Endothelial cell of umbilical vein (primary cell): ENCODE measurements at regions not wholly inside any gene's neighbourhood (a gene's known extent, or its start where the extent isn't known, plus 50 kb on each side); places are given as distances from the start of the nearest gene placed in this dataset.

Experiments
- BruUV-seq: library from RNA; stranded (reverse); fragments of 400-500 nt; replicated peaks from 2 replicates; lab custom pipeline; 2021; lab: Mats Ljungman, UMichigan
- CTCF ChIA-PET: fragments of 300-600, 350-600 bp; sonication (Branson Sonifier 250); formaldehyde crosslinking; loops from one replicate; lab custom pipeline; 2021; ENCODE audit warnings: antibody characterized with exemption, inconsistent platforms; lab: Charles Lee
- POLR2A ChIA-PET: fragments of 300-600, 350-600 bp; sonication (Branson Sonifier 250); formaldehyde crosslinking; loops from one replicate; lab custom pipeline; 2021; ENCODE audit warnings: antibody characterized with exemption, inconsistent platforms; lab: Charles Lee
- DNase-seq: peaks from one replicate; pipeline ENCODE4 v3.0.0-alpha.2; 2011; ENCODE audit warnings: low read depth, low spot score
- FAIRE-seq: peaks from 2 replicates; lab custom pipeline; 2011; peaks lifted over from hg19 to GRCh38; lab: Jason Lieb, UNC
- H2AFZ ChIP-seq: 2 replicates; pipeline ENCODE4 v1.6.0; 2012; ENCODE audit warnings: low read depth, low read length, control low read depth, inconsistent platforms
- H3K27ac ChIP-seq: 2 replicates; pipeline ENCODE4 v1.5.1; 2011; ENCODE audit warnings: low read depth, mild to moderate bottlenecking, control low read depth, low read length, moderate library complexity; ENCODE audit not compliant: insufficient read depth
- H3K27me3 ChIP-seq, 2 experiments: 2 replicates each; pipeline versions ENCODE4 v1.6.0 to v1.6.1; 2011; ENCODE audit warnings: low read length in 2 of 2, mixed read lengths in 1 of 2; ENCODE audit not compliant: control insufficient read depth in 2 of 2, insufficient read depth in 2 of 2
- H3K36me3 ChIP-seq, 2 experiments: 2 replicates in 1 of 2; 3 replicates in 1 of 2; pipeline ENCODE4 v1.5.1; 2011; ENCODE audit warnings: low read length in 2 of 2, mild to moderate bottlenecking in 1 of 2, moderate library complexity in 1 of 2; ENCODE audit not compliant: control insufficient read depth in 2 of 2, insufficient read depth in 2 of 2; ENCODE audit errors: extremely low read depth in 1 of 2
- H3K4me1 ChIP-seq: 3 replicates; pipeline ENCODE4 v1.5.1; 2011; ENCODE audit warnings: mild to moderate bottlenecking, low read length; ENCODE audit not compliant: control insufficient read depth, insufficient read depth; ENCODE audit errors: extremely low read depth
- H3K4me2 ChIP-seq: 2 replicates; pipeline ENCODE4 v1.6.1; 2011; ENCODE audit warnings: low read length, control low read depth, mixed read lengths; ENCODE audit not compliant: insufficient read depth
- H3K4me3 ChIP-seq, 3 experiments: fragments of 200-600 bp in 1 of 3; sonication (generic), shearing (Covaris generic) in 1 of 3; replicated peaks in 1 of 3; 2 replicates each; pipeline ENCODE4 v1.5.1; 2011 to 2016; ENCODE audit warnings: control low read depth in 3 of 3, low read length in 3 of 3, mild to moderate bottlenecking in 2 of 3, inconsistent platforms in 1 of 3, low read depth in 1 of 3, moderate library complexity in 1 of 3; ENCODE audit not compliant: insufficient read depth in 1 of 3
- H3K79me2 ChIP-seq: 2 replicates; pipeline ENCODE4 v1.6.0; 2012; ENCODE audit warnings: low read length, inconsistent platforms; ENCODE audit not compliant: control insufficient read depth, insufficient read depth
- H3K9ac ChIP-seq: replicated peaks from 2 replicates; pipeline ENCODE3; 2011; ENCODE audit warnings: low read length, control low read depth; ENCODE audit not compliant: insufficient read depth; ENCODE audit errors: extremely low read depth
- H3K9me1 ChIP-seq: replicated peaks from 3 replicates; pipeline ENCODE4 v1.6.0; 2011; ENCODE audit warnings: mild to moderate bottlenecking, low read length; ENCODE audit not compliant: control insufficient read depth, insufficient read depth; ENCODE audit errors: extremely low read depth
- H3K9me3 ChIP-seq: replicated peaks from 2 replicates; pipeline ENCODE4 v1.5.1; 2012; ENCODE audit warnings: low read length, inconsistent platforms; ENCODE audit not compliant: control insufficient read depth, insufficient read depth
- H4K20me1 ChIP-seq: replicated peaks from 2 replicates; pipeline ENCODE3; 2011; ENCODE audit warnings: mild to moderate bottlenecking, low read length; ENCODE audit not compliant: control insufficient read depth, insufficient read depth; ENCODE audit errors: extremely low read depth
- EZH2 ChIP-seq: IDR thresholded peaks from 2 replicates; pipeline ENCODE4 v1.6.1; 2012; ENCODE audit warnings: borderline replicate concordance, low read depth, mild to moderate bottlenecking, moderate library complexity, low read length, inconsistent platforms; ENCODE audit not compliant: severe bottlenecking
- FOS ChIP-seq: IDR thresholded peaks from 2 replicates; pipeline ENCODE4 v1.6.1; 2011; ENCODE audit warnings: mild to moderate bottlenecking, low read length, moderate library complexity, borderline replicate concordance; ENCODE audit not compliant: insufficient read depth
- GATA2 ChIP-seq: IDR thresholded peaks from 2 replicates; pipeline ENCODE4 v1.7.0; 2011; ENCODE audit warnings: low read depth, mild to moderate bottlenecking, moderate library complexity, mixed read lengths, low read length; ENCODE audit not compliant: insufficient read length, insufficient read depth
- JUN ChIP-seq: IDR thresholded peaks from 2 replicates; pipeline ENCODE4 v1.6.1; 2011; ENCODE audit warnings: borderline replicate concordance, low read depth; ENCODE audit not compliant: insufficient read length, insufficient read depth
- MYC ChIP-seq: IDR thresholded peaks from one replicate; pipeline ENCODE4 v1.6.1; 2011; ENCODE audit warnings: mild to moderate bottlenecking, low read depth, low read length
- POLR2A ChIP-seq: IDR thresholded peaks from 2 replicates; pipeline ENCODE4 v1.6.1; 2012; ENCODE audit warnings: low read depth, mild to moderate bottlenecking, control low read depth, low read length
- POLR2AphosphoS5 ChIP-seq: IDR thresholded peaks from 2 replicates; pipeline ENCODE4 v1.6.1; 2012; ENCODE audit warnings: low read depth, mild to moderate bottlenecking, control low read depth, low read length, moderate library complexity; ENCODE audit not compliant: insufficient read depth
- dilution Hi-C: fragments of 300-500 bp; cut with MboI; formaldehyde crosslinking; loops from one replicate; pipeline ENCODE4 v1.15.0; 2019; ENCODE audit warnings: low sequenced_read_pairs; ENCODE audit not compliant: extremely low pct_ligation_motif_present
- intact Hi-C: fragments of 100-400 bp; cut with micrococcal nuclease; formaldehyde crosslinking; loops from one replicate; pipeline ENCODE4 v1.10.0; 2022
- TF ChIP-seq, protein P1 (sequence below): IDR thresholded peaks from 2 replicates; pipeline ENCODE4 v1.6.1; 2011; ENCODE audit not compliant: insufficient read depth, insufficient read length
- TF ChIP-seq, protein P2 (sequence below), 2 donors: IDR thresholded peaks; 1 replicate in 1 of 2; 2 replicates in 1 of 2; pipeline ENCODE4 v1.5.1; 2011; ENCODE audit warnings: low read length in 2 of 2, mild to moderate bottlenecking in 2 of 2, moderate library complexity in 2 of 2, control low read depth in 1 of 2, inconsistent platforms in 1 of 2, low read depth in 1 of 2; ENCODE audit not compliant: insufficient read depth in 1 of 2; ENCODE audit errors: extremely low read depth in 1 of 2

DNA sequence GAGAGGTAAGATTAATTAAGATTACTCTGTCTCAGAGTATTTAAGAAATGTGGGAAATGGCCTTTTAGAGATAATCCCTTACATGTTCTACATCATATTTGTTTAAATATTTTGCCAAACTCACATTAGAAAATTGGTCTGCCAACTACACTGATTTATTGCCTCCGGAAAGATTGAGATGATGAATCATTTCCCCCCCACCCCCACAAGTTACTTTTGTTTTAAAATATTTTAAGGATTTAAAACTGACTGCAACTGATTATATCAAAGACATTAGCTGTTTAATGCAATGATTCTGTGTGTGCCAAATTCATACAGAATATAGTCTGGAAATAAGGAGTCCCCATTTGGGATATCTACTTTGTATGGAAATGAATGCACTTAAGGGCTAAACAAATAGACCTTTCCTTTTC is 674.4 kb downstream of the PRR16 start:
- H3K36me3 ChIP-seq = no peaks in the 10 kb centered on the region
- no peaks in the 10 kb centered on the region for H4K20me1 ChIP-seq
- no peaks in the 10 kb centered on the region for H3K79me2 ChIP-seq
- H3K9ac ChIP-seq = no peak overlapping the region
- H3K9me1 ChIP-seq = no peaks in the 10 kb centered on the region
- POLR2A ChIA-PET = no interaction called here
- H3K4me2 ChIP-seq = peak overlapping the region; percentile 67
- dilution Hi-C loops = no loop called here
- peaks cover 19% of the 10 kb centered on the region for H3K4me1 ChIP-seq
- H3K9me3 ChIP-seq = no peaks in the 10 kb centered on the region
- TF ChIP-seq JUN = peak; percentile 75
- TF ChIP-seq, protein P1, sequence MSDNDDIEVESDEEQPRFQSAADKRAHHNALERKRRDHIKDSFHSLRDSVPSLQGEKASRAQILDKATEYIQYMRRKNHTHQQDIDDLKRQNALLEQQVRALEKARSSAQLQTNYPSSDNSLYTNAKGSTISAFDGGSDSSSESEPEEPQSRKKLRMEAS = no peak
- peak; percentile 15 for TF ChIP-seq POLR2AphosphoS5
- peak; percentile 53 for TF ChIP-seq GATA2
- no peak for TF ChIP-seq MYC
- peak; percentile 70 for TF ChIP-seq FOS
- TF ChIP-seq POLR2A = no peak
- TF ChIP-seq, protein P2, sequence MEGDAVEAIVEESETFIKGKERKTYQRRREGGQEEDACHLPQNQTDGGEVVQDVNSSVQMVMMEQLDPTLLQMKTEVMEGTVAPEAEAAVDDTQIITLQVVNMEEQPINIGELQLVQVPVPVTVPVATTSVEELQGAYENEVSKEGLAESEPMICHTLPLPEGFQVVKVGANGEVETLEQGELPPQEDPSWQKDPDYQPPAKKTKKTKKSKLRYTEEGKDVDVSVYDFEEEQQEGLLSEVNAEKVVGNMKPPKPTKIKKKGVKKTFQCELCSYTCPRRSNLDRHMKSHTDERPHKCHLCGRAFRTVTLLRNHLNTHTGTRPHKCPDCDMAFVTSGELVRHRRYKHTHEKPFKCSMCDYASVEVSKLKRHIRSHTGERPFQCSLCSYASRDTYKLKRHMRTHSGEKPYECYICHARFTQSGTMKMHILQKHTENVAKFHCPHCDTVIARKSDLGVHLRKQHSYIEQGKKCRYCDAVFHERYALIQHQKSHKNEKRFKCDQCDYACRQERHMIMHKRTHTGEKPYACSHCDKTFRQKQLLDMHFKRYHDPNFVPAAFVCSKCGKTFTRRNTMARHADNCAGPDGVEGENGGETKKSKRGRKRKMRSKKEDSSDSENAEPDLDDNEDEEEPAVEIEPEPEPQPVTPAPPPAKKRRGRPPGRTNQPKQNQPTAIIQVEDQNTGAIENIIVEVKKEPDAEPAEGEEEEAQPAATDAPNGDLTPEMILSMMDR (IDR thresholded peaks at IDR 0.05; ENCODE audit: extremely low read depth in 1 of 2, insufficient read depth in 1 of 2, low read depth in 1 of 2, low read length in 2 of 2) = no peak
- TF ChIP-seq EZH2 = no peak
- H3K27me3 ChIP-seq = no peaks in the 10 kb centered on the region
- BruUV-seq = no TSS peak
- intact Hi-C loops = loop anchor here (1.0 to 5.0 kb wide), 5 partner anchors 45 to 939 kb away; partner anchors contain the start of gene LOX
- DNase-seq (peak; percentile 83), FAIRE-seq (peak; percentile 43)
- peak overlapping the region; percentile 43 for H3K27ac ChIP-seq
- H3K4me3 ChIP-seq = no peak overlapping the region
- no peak overlapping the region for H2AFZ ChIP-seq
- CTCF ChIA-PET = interaction anchor here (0.7 to 1.8 kb wide), 3 partner anchors 15 to 44 kb away, joined by 3 to 5 read pairs (median 4); no protein-coding TSS in a partner anchor
